DND-41 (cell line): ENCODE measurements at regions not wholly inside any gene's neighbourhood (a gene's known extent, or its start where the extent isn't known, plus 50 kb on each side); places are given as distances from the start of the nearest gene placed in this dataset.

Experiments
- ATAC-seq: fragments of 200-7000 bp; cut with Tn5 transposase; 3 replicates; pipeline ENCODE4 v1.9.1; 2021; ENCODE audit warnings: low read depth; ENCODE audit not compliant: insufficient read depth
- DNase-seq: peaks from one replicate; pipeline ENCODE4 v3.0.0-alpha.2; 2020
- H2AFZ ChIP-seq: 2 replicates; pipeline ENCODE4 v1.6.0; 2012; ENCODE audit warnings: low read depth, low read length
- H3K27ac ChIP-seq: 2 replicates; pipeline ENCODE4 v1.5.1; 2012; ENCODE audit warnings: low read length, inconsistent platforms
- H3K27me3 ChIP-seq: fragments of 200-600 bp; sonication (generic); 2 replicates; pipeline ENCODE4 v1.6.0; 2012; ENCODE audit warnings: low read length, mild to moderate bottlenecking, inconsistent platforms; ENCODE audit not compliant: insufficient read depth, poor library complexity
- H3K36me3 ChIP-seq: 2 replicates; pipeline ENCODE4 v1.5.1; 2012; ENCODE audit warnings: low read length, inconsistent platforms; ENCODE audit not compliant: insufficient read depth
- H3K4me1 ChIP-seq: 2 replicates; pipeline ENCODE4 v1.5.1; 2012; ENCODE audit warnings: mild to moderate bottlenecking, low read length; ENCODE audit not compliant: insufficient read depth
- H3K4me2 ChIP-seq: 2 replicates; pipeline ENCODE4 v1.6.0; 2012; ENCODE audit warnings: mild to moderate bottlenecking, moderate library complexity, low read length, inconsistent platforms; ENCODE audit not compliant: insufficient read depth
- H3K4me3 ChIP-seq, 2 experiments: fragments of 200-600 bp in 1 of 2; shearing (Covaris generic) in 1 of 2; 2 replicates each; pipeline ENCODE4 v1.5.1; 2012 to 2016; ENCODE audit warnings: inconsistent platforms in 2 of 2, low read length in 2 of 2, mild to moderate bottlenecking in 2 of 2, low read depth in 1 of 2, moderate library complexity in 1 of 2
- H3K79me2 ChIP-seq: 2 replicates; pipeline ENCODE4 v1.6.0; 2012; ENCODE audit warnings: low read length, inconsistent platforms; ENCODE audit not compliant: insufficient read depth
- H3K9ac ChIP-seq: 2 replicates; pipeline ENCODE4 v1.6.0; 2012; ENCODE audit warnings: low read depth, mild to moderate bottlenecking, inconsistent platforms, low read length, moderate library complexity
- H3K9me3 ChIP-seq: 2 replicates; pipeline ENCODE4 v1.5.1; 2012; ENCODE audit warnings: low read length, moderate library complexity, mild to moderate bottlenecking, inconsistent platforms; ENCODE audit not compliant: insufficient read depth, severe bottlenecking
- H4K20me1 ChIP-seq: 2 replicates; pipeline ENCODE4 v1.6.0; 2012; ENCODE audit warnings: low read length; ENCODE audit not compliant: insufficient read depth
- CTCF ChIP-seq: IDR thresholded peaks from 2 replicates; pipeline ENCODE4 v1.5.1; 2012; ENCODE audit warnings: borderline replicate concordance, low read length, moderate library complexity, mild to moderate bottlenecking; ENCODE audit not compliant: poor library complexity, severe bottlenecking; ENCODE audit errors: extremely low read depth
- EZH2 ChIP-seq: IDR thresholded peaks from 3 replicates; pipeline ENCODE4 v1.6.1; 2012; ENCODE audit warnings: borderline replicate concordance, low read depth, mild to moderate bottlenecking, moderate library complexity, low read length, inconsistent platforms; ENCODE audit not compliant: severe bottlenecking

GRCh38 chr16:48004141-48004695, 151.6 kb downstream of the ABCC12 start:
- no peaks in the 10 kb centered on the region for H3K79me2 ChIP-seq
- ATAC-seq (no peak), DNase-seq (no peak)
- no peaks in the 10 kb centered on the region for H3K27me3 ChIP-seq
- H3K4me1 ChIP-seq, result no peaks in the 10 kb centered on the region
- H3K9ac ChIP-seq, result no peak overlapping the region
- H3K27ac ChIP-seq, result no peak overlapping the region
- no peak for TF ChIP-seq EZH2
- no peak for TF ChIP-seq CTCF
- no peaks in the 10 kb centered on the region for H4K20me1 ChIP-seq
- H3K9me3 ChIP-seq, result no peaks in the 10 kb centered on the region
- no peak overlapping the region for H2AFZ ChIP-seq
- H3K4me3 ChIP-seq, result no peak overlapping the region
- no peaks in the 10 kb centered on the region for H3K36me3 ChIP-seq
- H3K4me2 ChIP-seq, result no peak overlapping the region

- no peak for ATAC-seq
These were observed 152.4 kb downstream of the ABCC12 start for GRCh38 chr16:48003206-48003907.

GRCh38 chr16:48001324-48001895, 154.4 kb downstream of the ABCC12 start:
- Histone ChIP-seq H3K4me3 (no peak overlapping the region), H4K20me1 (no peaks in the 10 kb centered on the region), H3K27me3 (no peaks in the 10 kb centered on the region), H2AFZ (no peak overlapping the region), H3K9ac (no peak overlapping the region), H3K79me2 (no peaks in the 10 kb centered on the region), H3K4me2 (no peak overlapping the region), H3K36me3 (no peaks in the 10 kb centered on the region), H3K4me1 (no peaks in the 10 kb centered on the region), H3K9me3 (no peaks in the 10 kb centered on the region), H3K27ac (no peak overlapping the region)
- ATAC-seq (no peak), DNase-seq (no peak)
- no peak for TF ChIP-seq EZH2
- TF ChIP-seq CTCF, result no peak

More at GRCh38 chr16:48003206-48003907, 152.4 kb downstream of the ABCC12 start:
- no peak overlapping the region for H3K9ac ChIP-seq
- H3K79me2 ChIP-seq, result no peaks in the 10 kb centered on the region
- H3K27ac ChIP-seq, result no peak overlapping the region
- no peak overlapping the region for H3K4me3 ChIP-seq
- no peak for DNase-seq
- H4K20me1 ChIP-seq, result no peaks in the 10 kb centered on the region
- H2AFZ ChIP-seq, result no peak overlapping the region
- no peaks in the 10 kb centered on the region for H3K27me3 ChIP-seq
- no peak overlapping the region for H3K4me2 ChIP-seq
- no peaks in the 10 kb centered on the region for H3K4me1 ChIP-seq
- no peak for TF ChIP-seq EZH2
- TF ChIP-seq CTCF, result no peak
- no peaks in the 10 kb centered on the region for H3K9me3 ChIP-seq
- no peaks in the 10 kb centered on the region for H3K36me3 ChIP-seq
